NT2/D1 (cell line): ENCODE measurements at regions not wholly inside any gene's neighbourhood (a gene's known extent, or its start where the extent isn't known, plus 50 kb on each side); places are given as distances from the start of the nearest gene placed in this dataset.
A peak's percentile ranks its signal among the peaks of the same experiment; 100 is the strongest.

Experiments used
- DNase-seq: peaks from one replicate; pipeline ENCODE4 v3.0.0-alpha.2; 2011; ENCODE audit warnings: low read depth, low spot score
- H3K27me3 ChIP-seq: 2 replicates; pipeline ENCODE4 v1.6.0; 2011; ENCODE audit warnings: mild to moderate bottlenecking; ENCODE audit not compliant: insufficient read length, insufficient read depth
- H3K36me3 ChIP-seq: 2 replicates; pipeline ENCODE4 v1.6.1; 2011; ENCODE audit warnings: mild to moderate bottlenecking, low read length, mixed read lengths; ENCODE audit not compliant: insufficient read depth, insufficient read length
- H3K4me1 ChIP-seq: 2 replicates; pipeline ENCODE4 v1.5.1; 2011; ENCODE audit not compliant: insufficient read depth, insufficient read length
- H3K4me3 ChIP-seq: 2 replicates; pipeline ENCODE4 v1.5.1; 2011; ENCODE audit warnings: low read depth; ENCODE audit not compliant: insufficient read length
- H3K9ac ChIP-seq: 2 replicates; pipeline ENCODE4 v1.6.0; 2011; ENCODE audit warnings: low read depth; ENCODE audit not compliant: insufficient read length
- H3K9me3 ChIP-seq: 2 replicates; pipeline ENCODE4 v1.5.1; 2011; ENCODE audit warnings: mild to moderate bottlenecking, low read length; ENCODE audit not compliant: insufficient read depth
- SUZ12 ChIP-seq: IDR thresholded peaks from 2 replicates; pipeline ENCODE4 v1.6.1; 2011; ENCODE audit not compliant: insufficient read length, insufficient read depth; ENCODE audit errors: extremely low read depth
- YY1 ChIP-seq: IDR thresholded peaks from 2 replicates; pipeline ENCODE4 v1.6.1; 2011; ENCODE audit not compliant: insufficient read length, insufficient read depth
- ZNF274 ChIP-seq: IDR thresholded peaks from 2 replicates; pipeline ENCODE4 v1.6.1; 2011; ENCODE audit warnings: mild to moderate bottlenecking, low read depth, low read length

GRCh38 chr14:55500219-55500701 is 59.8 kb upstream of the TBPL2 start:
- DNase-seq, result peak; percentile 32
- H3K36me3 ChIP-seq, result no peaks in the 10 kb centered on the region
- no peak overlapping the region for H3K4me3 ChIP-seq
- no peaks in the 10 kb centered on the region for H3K27me3 ChIP-seq
- no peak for TF ChIP-seq ZNF274
- H3K9me3 ChIP-seq, result no peaks in the 10 kb centered on the region
- no peak overlapping the region for H3K9ac ChIP-seq
- H3K4me1 ChIP-seq, result no peaks in the 10 kb centered on the region

GRCh38 chr14:55500708-55501107 is 60.3 kb upstream of the TBPL2 start:
- no peaks in the 10 kb centered on the region for H3K4me1 ChIP-seq
- DNase-seq, result no peak
- H3K9ac ChIP-seq, result no peak overlapping the region
- no peak for TF ChIP-seq YY1
- TF ChIP-seq ZNF274, result no peak
- TF ChIP-seq SUZ12, result no peak
- H3K4me3 ChIP-seq, result no peak overlapping the region
- H3K36me3 ChIP-seq, result no peaks in the 10 kb centered on the region
- H3K27me3 ChIP-seq, result no peaks in the 10 kb centered on the region
- H3K9me3 ChIP-seq, result no peaks in the 10 kb centered on the region

GRCh38 chr14:55502746-55503284 is 62.4 kb upstream of the TBPL2 start:
- H3K9me3 ChIP-seq, result no peaks in the 10 kb centered on the region
- H3K27me3 ChIP-seq, result no peaks in the 10 kb centered on the region
- no peaks in the 10 kb centered on the region for H3K4me1 ChIP-seq
- TF ChIP-seq ZNF274 (no peak), SUZ12 (no peak), YY1 (no peak)
- no peak for DNase-seq
- H3K4me3 ChIP-seq, result no peak overlapping the region
- H3K36me3 ChIP-seq, result no peaks in the 10 kb centered on the region
- H3K9ac ChIP-seq, result no peak overlapping the region

- H3K36me3 ChIP-seq, result no peaks in the 10 kb centered on the region
- TF ChIP-seq SUZ12, result no peak
- no peak for TF ChIP-seq YY1
- TF ChIP-seq ZNF274, result no peak
- no peak overlapping the region for H3K9ac ChIP-seq
- no peaks in the 10 kb centered on the region for H3K9me3 ChIP-seq
- no peaks in the 10 kb centered on the region for H3K4me1 ChIP-seq
- no peaks in the 10 kb centered on the region for H3K27me3 ChIP-seq
- no peak for DNase-seq
- no peak overlapping the region for H3K4me3 ChIP-seq
Observed at GRCh38 chr14:55505846-55506245, 65.4 kb upstream of the TBPL2 start.

- Histone ChIP-seq H3K27me3 (no peaks in the 10 kb centered on the region), H3K9ac (no peak overlapping the region), H3K36me3 (no peaks in the 10 kb centered on the region), H3K4me3 (no peak overlapping the region), H3K9me3 (no peaks in the 10 kb centered on the region), H3K4me1 (no peaks in the 10 kb centered on the region)
- DNase-seq, result no peak
- TF ChIP-seq ZNF274 (no peak), SUZ12 (no peak), YY1 (no peak)
Observed at GRCh38 chr14:55508676-55509075, 68.3 kb upstream of the TBPL2 start.

- Histone ChIP-seq H3K36me3 (no peaks in the 10 kb centered on the region), H3K27me3 (no peaks in the 10 kb centered on the region), H3K9ac (no peak overlapping the region), H3K4me1 (no peaks in the 10 kb centered on the region), H3K4me3 (no peak overlapping the region), H3K9me3 (no peaks in the 10 kb centered on the region)
- TF ChIP-seq ZNF274, result no peak
- no peak for TF ChIP-seq YY1
- no peak for TF ChIP-seq SUZ12
- no peak for DNase-seq
Observed at GRCh38 chr14:55512421-55512820, 67.6 kb upstream of the KTN1 start.

GRCh38 chr14:55513491-55513890 is 66.5 kb upstream of the KTN1 start:
- Histone ChIP-seq H3K27me3 (no peaks in the 10 kb centered on the region), H3K4me1 (no peaks in the 10 kb centered on the region), H3K36me3 (no peaks in the 10 kb centered on the region), H3K9me3 (no peaks in the 10 kb centered on the region), H3K9ac (no peak overlapping the region), H3K4me3 (no peak overlapping the region)
- no peak for DNase-seq
- TF ChIP-seq ZNF274 (no peak), YY1 (no peak)

GRCh38 chr14:55514819-55515490 is 65.1 kb upstream of the KTN1 start:
- DNase-seq, result no peak
- H3K9me3 ChIP-seq, result no peaks in the 10 kb centered on the region
- H3K4me3 ChIP-seq, result no peak overlapping the region
- H3K27me3 ChIP-seq, result no peaks in the 10 kb centered on the region
- TF ChIP-seq YY1 (no peak), ZNF274 (no peak), SUZ12 (no peak)
- no peak overlapping the region for H3K9ac ChIP-seq
- no peaks in the 10 kb centered on the region for H3K4me1 ChIP-seq
- H3K36me3 ChIP-seq, result no peaks in the 10 kb centered on the region
